Prostate gland (tissue), 2 donors: ENCODE measurements at regions not wholly inside any gene's neighbourhood (a gene's known extent, or its start where the extent isn't known, plus 50 kb on each side); places are given as distances from the start of the nearest gene placed in this dataset.

ENCODE experiments used
- CTCF ChIP-seq, 4 experiments: fragments of 200-600 bp in 2 of 4; fragments of 450-650 bp in 2 of 4; sonication (generic) in 2 of 4; IDR thresholded peaks; 1 replicate in 3 of 4; 2 replicates in 1 of 4; pipeline ENCODE4 v1.5.1; 2016 to 2019; ENCODE audit warnings: antibody characterized with exemption in 4 of 4, mild to moderate bottlenecking in 2 of 4, moderate library complexity in 2 of 4
- POLR2A ChIP-seq: fragments of 450-650 bp; IDR thresholded peaks from one replicate; pipeline ENCODE4 v1.6.1; 2016; ENCODE audit warnings: antibody characterized with exemption, mild to moderate bottlenecking
- POLR2AphosphoS5 ChIP-seq: sonication (generic); formaldehyde crosslinking; IDR thresholded peaks from one replicate; pipeline ENCODE4 v1.6.1; 2017; ENCODE audit warnings: antibody characterized with exemption

DNA sequence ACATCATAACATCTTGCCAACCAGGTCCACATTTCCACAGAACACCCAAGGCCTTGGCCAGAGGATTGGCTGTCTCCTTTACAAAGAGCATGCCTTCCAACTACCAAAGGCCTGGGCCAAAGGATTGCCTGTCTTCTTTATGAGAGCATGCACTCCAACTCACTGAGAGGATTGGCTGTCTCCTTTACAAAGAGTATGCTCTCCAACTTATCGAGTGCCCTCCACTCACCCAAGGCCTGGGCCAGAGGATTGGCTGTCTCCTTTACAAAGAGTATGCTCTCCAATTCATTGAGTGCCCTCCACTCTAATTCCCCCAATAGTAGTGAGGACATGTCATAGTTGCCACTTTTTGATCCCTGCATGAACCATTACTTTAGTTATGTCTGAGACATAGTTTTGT, 79.9 kb upstream of the TAS2R1 start:
- TF ChIP-seq CTCF (IDR thresholded peaks at IDR 0.05) (no peak), POLR2A (no peak), POLR2AphosphoS5 (no peak)
